ENCODE measurements at regions not wholly inside any gene's neighbourhood (a gene's known extent, or its start where the extent isn't known, plus 50 kb on each side); places are given as distances from the start of the nearest gene placed in this dataset.
"Not testable (repeated sequence)": the region's sequence is repeated elsewhere in the genome, so short reads cannot be mapped to it uniquely, and the experiment has no call there.

- Histone ChIP-seq H3K27me3 (no peaks in the 10 kb centered on the region), H3K27ac (no peak overlapping the region), H3K9me3 (no peaks in the 10 kb centered on the region), H3K4me3 (no peak overlapping the region), H3K4me1 (ENCODE audit: insufficient read depth) (no peaks in the 10 kb centered on the region), H3K36me3 (no peaks in the 10 kb centered on the region)
- intact Hi-C loops (cut with DNase I), result no loop called here
- no peak for DNase-seq
- TF ChIP-seq POLR2A (IDR thresholded peaks at IDR 0.05) (no peak), CTCF (IDR thresholded peaks at IDR 0.05) (no peak), EP300 (IDR thresholded peaks at IDR 0.05) (no peak)
- 4 to 5% (median 4%) methylated on average over 2 of the region's 2 CpGs for WGBS, 3 donors
Measured at GRCh38 chr6:84953111-84953755, 188.8 kb upstream of the TBX18 start.

GRCh38 chr6:84944926-84945325 lies 180.5 kb upstream of the TBX18 start:
- WGBS, 3 donors, result 79 to 83% (median 81%) methylated on average over 7 of the region's 7 CpGs
- H3K27me3 ChIP-seq; H3K4me1 ChIP-seq (ENCODE audit: insufficient read depth); H3K27ac ChIP-seq; DNase-seq; H3K9me3 ChIP-seq; H3K36me3 ChIP-seq; H3K4me3 ChIP-seq; intact Hi-C loops (cut with DNase I): not testable (repeated sequence)

- no peaks in the 10 kb centered on the region for H3K4me1 ChIP-seq (ENCODE audit: insufficient read depth)
- H3K4me3 ChIP-seq, result no peak overlapping the region
- no peaks in the 10 kb centered on the region for H3K9me3 ChIP-seq
- no peaks in the 10 kb centered on the region for H3K36me3 ChIP-seq
- TF ChIP-seq POLR2A (IDR thresholded peaks at IDR 0.05) (no peak), EP300 (IDR thresholded peaks at IDR 0.05) (no peak), CTCF (IDR thresholded peaks at IDR 0.05) (no peak)
- no peak overlapping the region for H3K27ac ChIP-seq
- no peak for DNase-seq
- intact Hi-C loops (cut with DNase I), result no loop called here
- WGBS, 3 donors, result 89 to 95% (median 94%) methylated on average over 1 of the region's 1 CpG
- no peaks in the 10 kb centered on the region for H3K27me3 ChIP-seq
Measured at GRCh38 chr6:84943905-84944304, 179.5 kb upstream of the TBX18 start.

- H3K27ac ChIP-seq; DNase-seq; H3K36me3 ChIP-seq; H3K27me3 ChIP-seq; H3K9me3 ChIP-seq; intact Hi-C loops (cut with DNase I); H3K4me1 ChIP-seq (ENCODE audit: insufficient read depth); H3K4me3 ChIP-seq: not testable (repeated sequence)
Measured at GRCh38 chr6:84941609-84942008, 177.2 kb upstream of the TBX18 start.

GRCh38 chr6:84929212-84929611 lies 164.8 kb upstream of the TBX18 start:
- WGBS, 3 donors, result 87 to 100% (median 91%) methylated on average over 1 of the region's 1 CpG
- H3K27me3 ChIP-seq, result no peaks in the 10 kb centered on the region
- intact Hi-C loops (cut with DNase I), result no loop called here
- no peaks in the 10 kb centered on the region for H3K9me3 ChIP-seq
- H3K4me1 ChIP-seq (ENCODE audit: insufficient read depth), result no peaks in the 10 kb centered on the region
- H3K36me3 ChIP-seq, result no peaks in the 10 kb centered on the region
- TF ChIP-seq CTCF (IDR thresholded peaks at IDR 0.05) (no peak), EP300 (IDR thresholded peaks at IDR 0.05) (no peak), POLR2A (IDR thresholded peaks at IDR 0.05) (no peak)
- DNase-seq, result no peak
- no peak overlapping the region for H3K4me3 ChIP-seq
- H3K27ac ChIP-seq, result no peak overlapping the region

GRCh38 chr6:84927551-84927950 lies 163.2 kb upstream of the TBX18 start:
- TF ChIP-seq CTCF (IDR thresholded peaks at IDR 0.05) (no peak), POLR2A (IDR thresholded peaks at IDR 0.05) (no peak), EP300 (IDR thresholded peaks at IDR 0.05) (no peak)
- Histone ChIP-seq H3K9me3 (no peaks in the 10 kb centered on the region), H3K4me3 (no peak overlapping the region), H3K27me3 (no peaks in the 10 kb centered on the region), H3K27ac (no peak overlapping the region), H3K36me3 (no peaks in the 10 kb centered on the region), H3K4me1 (ENCODE audit: insufficient read depth) (no peaks in the 10 kb centered on the region)
- intact Hi-C loops (cut with DNase I), result no loop called here
- DNase-seq, result no peak

Data from ovary (tissue), 7 donors.